ENCODE measurements at regions not wholly inside any gene's neighbourhood (a gene's known extent, or its start where the extent isn't known, plus 50 kb on each side); places are given as distances from the start of the nearest gene placed in this dataset.
A peak's percentile ranks its signal among the peaks of the same experiment; 100 is the strongest.

GRCh38 chr6:113664909-113665308, 192.2 kb upstream of the MARCKS start:
- TF ChIP-seq CTCF (conservative IDR thresholded peaks at IDR 0.05) = no peak
- no peak overlapping the region for H3K27ac ChIP-seq

- TF ChIP-seq CTCF (conservative IDR thresholded peaks at IDR 0.05) = no peak
- H3K27ac ChIP-seq = peak overlapping the region; percentile 65
Measured at GRCh38 chr6:113668641-113669408, 188.3 kb upstream of the MARCKS start.

GRCh38 chr6:113669606-113670005, 187.5 kb upstream of the MARCKS start:
- H3K27ac ChIP-seq = peak overlapping the region; percentile 65

GRCh38 chr6:113671421-113671820, 185.7 kb upstream of the MARCKS start:
- no peak for TF ChIP-seq CTCF (conservative IDR thresholded peaks at IDR 0.05)
- no peak overlapping the region for H3K27ac ChIP-seq

More at GRCh38 chr6:113669606-113670005, 187.5 kb upstream of the MARCKS start:
- TF ChIP-seq CTCF (conservative IDR thresholded peaks at IDR 0.05) = no peak

GRCh38 chr6:113672491-113673149, 184.5 kb upstream of the MARCKS start:
- TF ChIP-seq CTCF (conservative IDR thresholded peaks at IDR 0.05) = no peak
- peak overlapping the region; percentile 8; the same call in 1 of the 2 replicates for H3K27ac ChIP-seq

- no peak for TF ChIP-seq CTCF (conservative IDR thresholded peaks at IDR 0.05)
Measured at GRCh38 chr6:113674075-113674474, 183.1 kb upstream of the MARCKS start.

GRCh38 chr6:113676057-113676456, 181.1 kb upstream of the MARCKS start:
- no peak overlapping the region for H3K27ac ChIP-seq
- TF ChIP-seq CTCF (conservative IDR thresholded peaks at IDR 0.05) = no peak

More at GRCh38 chr6:113674075-113674474, 183.1 kb upstream of the MARCKS start:
- H3K27ac ChIP-seq = no peak overlapping the region
